GM23338 (cell line): ENCODE measurements at regions not wholly inside any gene's neighbourhood (a gene's known extent, or its start where the extent isn't known, plus 50 kb on each side); places are given as distances from the start of the nearest gene placed in this dataset.

Experiments
- ATAC-seq: fragments of 200-7000 bp; cut with Tn5 transposase; 3 replicates; pipeline ENCODE4 v1.9.1; 2020
- DNase-seq: peaks from one replicate; pipeline ENCODE4 v3.0.0-alpha.2; 2015; ENCODE audit warnings: low spot score
- H2AFZ ChIP-seq: fragments of 200-600 bp; sonication (generic); 2 replicates; pipeline ENCODE4 v1.8.0; 2016; ENCODE audit warnings: antibody characterized with exemption, mild to moderate bottlenecking, moderate library complexity
- H3F3A ChIP-seq: fragments of 200-600 bp; sonication (generic); replicated peaks from 2 replicates; pipeline ENCODE4 v1.8.0; 2017; ENCODE audit warnings: antibody characterized with exemption, mixed run types, low read depth
- H3K27ac ChIP-seq: fragments of 200-600 bp; sonication (generic); 2 replicates; pipeline ENCODE4 v1.6.1; 2016; ENCODE audit warnings: low read depth
- H3K27me3 ChIP-seq: fragments of 200-600 bp; sonication (generic); 2 replicates; pipeline ENCODE4 v1.8.0; 2016; ENCODE audit warnings: mild to moderate bottlenecking, mixed run types, moderate library complexity; ENCODE audit not compliant: insufficient read depth
- H3K36me3 ChIP-seq: fragments of 200-600 bp; sonication (generic); 2 replicates; pipeline ENCODE4 v1.8.0; 2016; ENCODE audit warnings: mild to moderate bottlenecking; ENCODE audit not compliant: insufficient read depth
- H3K4me1 ChIP-seq: fragments of 200-600 bp; sonication (generic); 2 replicates; pipeline ENCODE4 v1.8.0; 2016; ENCODE audit warnings: mild to moderate bottlenecking, moderate library complexity; ENCODE audit not compliant: insufficient read depth
- H3K4me2 ChIP-seq: fragments of 200-600 bp; sonication (generic); 2 replicates; pipeline ENCODE4 v1.7.1; 2017; ENCODE audit warnings: mixed run types
- H3K4me3 ChIP-seq: fragments of 200-600 bp; sonication (generic); 2 replicates; pipeline ENCODE4 v1.6.1; 2016; ENCODE audit warnings: mixed run types
- H3K79me2 ChIP-seq: fragments of 200-600 bp; sonication (generic); replicated peaks from 2 replicates; pipeline ENCODE4 v1.8.0; 2017; ENCODE audit warnings: mild to moderate bottlenecking; ENCODE audit not compliant: insufficient read depth
- H3K9me2 ChIP-seq: fragments of 200-600 bp; sonication (generic); 2 replicates; pipeline ENCODE4 v1.8.0; 2017; ENCODE audit not compliant: insufficient read depth
- H4K20me1 ChIP-seq: fragments of 200-600 bp; sonication (generic); replicated peaks from 2 replicates; pipeline ENCODE4 v1.8.0; 2017; ENCODE audit warnings: mild to moderate bottlenecking; ENCODE audit not compliant: insufficient read depth
- H3K27ac Mint-ChIP-seq: 2 replicates; pipeline ENCODE4 v1.8.0; 2020; ENCODE audit warnings: inconsistent platforms, mild to moderate bottlenecking, moderate library complexity, mixed read lengths
- H3K27me3 Mint-ChIP-seq: 3 replicates; pipeline ENCODE4 v1.8.0; 2022; ENCODE audit warnings: low read depth, mild to moderate bottlenecking, moderate library complexity, mixed read lengths, inconsistent platforms; ENCODE audit not compliant: insufficient read depth, poor library complexity
- H3K36me3 Mint-ChIP-seq: 3 replicates; pipeline ENCODE4 v1.8.0; 2021; ENCODE audit warnings: low read depth, mild to moderate bottlenecking, inconsistent platforms, moderate library complexity, mixed read lengths
- H3K4me1 Mint-ChIP-seq: 3 replicates; pipeline ENCODE4 v1.8.0; 2020; ENCODE audit warnings: mild to moderate bottlenecking, inconsistent platforms, mixed read lengths
- H3K4me3 Mint-ChIP-seq: 3 replicates; pipeline ENCODE4 v1.8.0; 2021; ENCODE audit warnings: moderate library complexity, mild to moderate bottlenecking, inconsistent platforms, mixed read lengths
- H3K9me3 Mint-ChIP-seq: 3 replicates; pipeline ENCODE4 v1.8.0; 2020; ENCODE audit warnings: moderate library complexity, mild to moderate bottlenecking, inconsistent platforms, mixed read lengths
- CREB1 ChIP-seq: fragments of 250-450 bp; sonication (Bioruptor Pico); IDR thresholded peaks from 2 replicates; pipeline ENCODE4 v1.5.0; 2020; ENCODE audit warnings: low read depth, mild to moderate bottlenecking, moderate library complexity
- CTCF ChIP-seq, 2 experiments: fragments of 200-600 bp in 1 of 2; sonication (generic) in 1 of 2; conservative IDR thresholded peaks; 2 replicates each; pipeline versions ENCODE4 v1.5.1 to v1.6.1; 2016 to 2017; ENCODE audit warnings: antibody characterized with exemption in 2 of 2, low read depth in 2 of 2, mild to moderate bottlenecking in 2 of 2, moderate library complexity in 1 of 2
- EZH2 ChIP-seq: fragments of 200-600 bp; sonication (generic); IDR thresholded peaks from one replicate; pipeline ENCODE4 v1.8.0; 2017; ENCODE audit warnings: antibody characterized with exemption, mild to moderate bottlenecking, low read depth; ENCODE audit not compliant: unreplicated experiment
- EZH2phosphoT487 ChIP-seq: fragments of 200-600 bp; sonication (generic); IDR thresholded peaks from one replicate; pipeline ENCODE4 v1.8.1; 2018; ENCODE audit warnings: antibody characterized with exemption; ENCODE audit not compliant: unreplicated experiment
- NANOG ChIP-seq: IDR thresholded peaks from 2 replicates; pipeline ENCODE4 v1.6.1; 2016; ENCODE audit warnings: antibody characterized with exemption, borderline replicate concordance
- POLR2AphosphoS5 ChIP-seq: IDR thresholded peaks from 2 replicates; pipeline ENCODE4 v1.6.1; 2016; ENCODE audit warnings: antibody characterized with exemption, low read depth
- REST ChIP-seq: IDR thresholded peaks from one replicate; pipeline ENCODE4 v1.6.1; 2018; ENCODE audit warnings: antibody characterized with exemption; ENCODE audit not compliant: unreplicated experiment
- ZNF331 ChIP-seq: fragments of 250-450 bp; sonication (Bioruptor Pico); IDR thresholded peaks from 2 replicates; pipeline ENCODE4 v1.5.0; 2020; ENCODE audit warnings: low read depth, mild to moderate bottlenecking, moderate library complexity
- ZNF462 ChIP-seq: fragments of 250-450 bp; sonication (Bioruptor Pico); IDR thresholded peaks from 2 replicates; pipeline ENCODE4 v1.5.0; 2020; ENCODE audit warnings: mild to moderate bottlenecking, moderate library complexity

GRCh38 chr14:97692084-97692483, 894.9 kb downstream of the VRK1 start:
- Mint-ChIP-seq H3K4me1 (peaks cover 3% of the 10 kb centered on the region; the same call in 1 of the 3 replicates), H3K9me3 (no peaks in the 10 kb centered on the region; the same call in 1 of the 3 replicates), H3K27ac (no peak overlapping the region), H3K27me3 (peaks cover 4% of the 10 kb centered on the region), H3K36me3 (peaks cover 3% of the 10 kb centered on the region; the same call in 2 of the 3 replicates), H3K4me3 (no peak overlapping the region)
- H3K27ac ChIP-seq = no peak overlapping the region
- peaks cover 5% of the 10 kb centered on the region for H3K4me1 ChIP-seq
- H3K36me3 ChIP-seq = no peaks in the 10 kb centered on the region
- no peak overlapping the region for H3K4me2 ChIP-seq
- H3K79me2 ChIP-seq = no peaks in the 10 kb centered on the region
- no peaks in the 10 kb centered on the region for H3K27me3 ChIP-seq
- H2AFZ ChIP-seq = no peak overlapping the region
- TF ChIP-seq POLR2AphosphoS5 (no peak), EZH2phosphoT487 (no peak), CTCF (conservative IDR thresholded peaks at IDR 0.05; ENCODE audit: low read depth in 2 of 2) (peak in 1 of 2 experiments; percentile 37; a peak in 2 of 4 replicates)
- no peak overlapping the region for H3K4me3 ChIP-seq
- H3K9me2 ChIP-seq = peaks cover 18% of the 10 kb centered on the region
- no peaks in the 10 kb centered on the region for H3F3A ChIP-seq
- H4K20me1 ChIP-seq = no peaks in the 10 kb centered on the region
- ATAC-seq (no peak), DNase-seq (no peak)

- Histone ChIP-seq H3K4me2 (no peak overlapping the region), H4K20me1 (no peaks in the 10 kb centered on the region), H3K9me2 (peaks cover 39% of the 10 kb centered on the region), H3K79me2 (no peaks in the 10 kb centered on the region), H3K27ac (no peak overlapping the region), H3K4me1 (no peaks in the 10 kb centered on the region), H3K4me3 (no peak overlapping the region), H3K36me3 (peaks cover 4% of the 10 kb centered on the region; the same call in 1 of the 2 replicates), H3K27me3 (no peaks in the 10 kb centered on the region), H3F3A (no peaks in the 10 kb centered on the region), H2AFZ (no peak overlapping the region)
- Mint-ChIP-seq H3K4me3 (no peak overlapping the region), H3K9me3 (peaks cover 23% of the 10 kb centered on the region), H3K27me3 (peaks cover 4% of the 10 kb centered on the region), H3K27ac (no peak overlapping the region), H3K4me1 (no peaks in the 10 kb centered on the region; the same call in 2 of the 3 replicates), H3K36me3 (peaks cover 19% of the 10 kb centered on the region)
- DNase-seq = no peak
- no peak for ATAC-seq
- TF ChIP-seq EZH2 (no peak), POLR2AphosphoS5 (no peak), ZNF331 (CRISPR knock-in tag) (no peak), ZNF462 (CRISPR knock-in tag) (no peak), REST (no peak), EZH2phosphoT487 (no peak), NANOG (no peak), CREB1 (CRISPR knock-in tag) (no peak)
Observed at GRCh38 chr14:97695456-97695981, 898.3 kb downstream of the VRK1 start.
